Nephron progenitor cell (in vitro differentiated cells): ENCODE measurements at regions not wholly inside any gene's neighbourhood (a gene's known extent, or its start where the extent isn't known, plus 50 kb on each side); places are given as distances from the start of the nearest gene placed in this dataset.

Source experiments
- DNase-seq: peaks from one replicate; pipeline ENCODE4 v3.0.0; 2021
- H3K27ac Mint-ChIP-seq: 2 replicates; pipeline ENCODE4 v1.8.0; 2021; ENCODE audit warnings: mild to moderate bottlenecking, moderate library complexity, mixed read lengths
- H3K27me3 Mint-ChIP-seq: 2 replicates; pipeline ENCODE4 v1.8.0; 2021; ENCODE audit warnings: mild to moderate bottlenecking, low read depth, mixed read lengths; ENCODE audit not compliant: poor library complexity
- H3K36me3 Mint-ChIP-seq: 2 replicates; pipeline ENCODE4 v1.8.0; 2021; ENCODE audit warnings: low read depth, mixed read lengths
- H3K4me1 Mint-ChIP-seq: 2 replicates; pipeline ENCODE4 v1.8.0; 2021; ENCODE audit warnings: mixed read lengths
- H3K4me3 Mint-ChIP-seq: 2 replicates; pipeline ENCODE4 v1.8.0; 2021; ENCODE audit warnings: mild to moderate bottlenecking, moderate library complexity, mixed read lengths
- H3K9me3 Mint-ChIP-seq: 2 replicates; pipeline ENCODE4 v1.8.0; 2021; ENCODE audit warnings: mild to moderate bottlenecking, moderate library complexity, mixed read lengths
- TF ChIP-seq, protein P1 (sequence below): fragments of 200-600 bp; sonication (generic); IDR thresholded peaks from 2 replicates; pipeline ENCODE4 v1.5.0; 2021; ENCODE audit warnings: antibody characterized with exemption

DNA sequence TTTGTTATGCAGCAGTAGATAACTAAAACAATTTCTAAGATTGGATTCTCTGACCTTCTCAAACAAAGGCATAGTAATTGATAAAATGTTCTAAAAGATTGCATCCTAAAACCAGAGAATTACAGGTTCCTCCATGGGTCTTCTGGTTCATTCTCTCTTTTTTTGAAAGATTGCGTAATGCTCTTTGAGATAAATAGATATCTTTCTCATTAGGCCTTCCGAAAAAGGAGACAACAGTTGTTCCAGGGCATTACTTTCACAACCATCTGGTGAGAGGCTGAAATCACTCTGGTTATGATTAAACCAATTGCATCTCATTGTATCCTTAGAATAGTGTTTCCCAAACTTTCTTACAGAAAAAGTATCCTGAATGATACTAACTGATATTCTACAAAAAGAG is 174.7 kb upstream of the NREP start:
- no peak overlapping the region for H3K27ac Mint-ChIP-seq
- no peaks in the 10 kb centered on the region for H3K36me3 Mint-ChIP-seq
- peaks cover 5% of the 10 kb centered on the region for H3K27me3 Mint-ChIP-seq
- no peaks in the 10 kb centered on the region for H3K4me1 Mint-ChIP-seq
- DNase-seq, result no peak
- TF ChIP-seq, protein P1, sequence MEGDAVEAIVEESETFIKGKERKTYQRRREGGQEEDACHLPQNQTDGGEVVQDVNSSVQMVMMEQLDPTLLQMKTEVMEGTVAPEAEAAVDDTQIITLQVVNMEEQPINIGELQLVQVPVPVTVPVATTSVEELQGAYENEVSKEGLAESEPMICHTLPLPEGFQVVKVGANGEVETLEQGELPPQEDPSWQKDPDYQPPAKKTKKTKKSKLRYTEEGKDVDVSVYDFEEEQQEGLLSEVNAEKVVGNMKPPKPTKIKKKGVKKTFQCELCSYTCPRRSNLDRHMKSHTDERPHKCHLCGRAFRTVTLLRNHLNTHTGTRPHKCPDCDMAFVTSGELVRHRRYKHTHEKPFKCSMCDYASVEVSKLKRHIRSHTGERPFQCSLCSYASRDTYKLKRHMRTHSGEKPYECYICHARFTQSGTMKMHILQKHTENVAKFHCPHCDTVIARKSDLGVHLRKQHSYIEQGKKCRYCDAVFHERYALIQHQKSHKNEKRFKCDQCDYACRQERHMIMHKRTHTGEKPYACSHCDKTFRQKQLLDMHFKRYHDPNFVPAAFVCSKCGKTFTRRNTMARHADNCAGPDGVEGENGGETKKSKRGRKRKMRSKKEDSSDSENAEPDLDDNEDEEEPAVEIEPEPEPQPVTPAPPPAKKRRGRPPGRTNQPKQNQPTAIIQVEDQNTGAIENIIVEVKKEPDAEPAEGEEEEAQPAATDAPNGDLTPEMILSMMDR, result no peak
- no peaks in the 10 kb centered on the region for H3K9me3 Mint-ChIP-seq
- H3K4me3 Mint-ChIP-seq, result no peak overlapping the region

DNA sequence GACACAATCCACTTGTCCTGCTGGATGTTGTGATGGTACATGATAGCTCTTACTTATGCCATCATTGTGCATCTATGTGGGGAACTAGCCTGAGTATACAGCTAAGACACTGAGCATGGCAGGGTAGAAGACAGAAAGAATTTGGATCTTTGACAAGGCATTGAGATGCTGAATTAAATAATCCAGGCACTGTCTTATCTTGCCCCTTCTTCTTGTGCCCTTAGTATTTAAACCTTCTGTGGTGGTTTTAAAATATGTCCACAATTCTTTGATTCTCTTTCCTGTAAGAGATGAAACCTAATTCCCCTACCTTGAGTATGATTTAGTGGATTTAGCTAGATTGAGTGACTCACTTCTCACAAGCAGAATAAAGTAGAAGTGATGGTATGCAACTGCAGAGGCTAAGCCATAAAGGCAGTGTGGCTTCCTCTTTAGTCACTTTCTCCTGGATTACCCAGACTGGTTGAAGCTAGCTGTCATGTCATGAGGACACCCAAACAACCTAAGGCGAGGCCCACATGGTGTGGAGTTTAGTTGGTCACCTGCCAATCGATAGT is 174.0 kb upstream of the NREP start:
- H3K9me3 Mint-ChIP-seq, result no peaks in the 10 kb centered on the region
- DNase-seq, result no peak
- H3K27ac Mint-ChIP-seq, result no peak overlapping the region
- no peak overlapping the region for H3K4me3 Mint-ChIP-seq
- no peaks in the 10 kb centered on the region for H3K36me3 Mint-ChIP-seq
- H3K4me1 Mint-ChIP-seq, result no peaks in the 10 kb centered on the region
- TF ChIP-seq, protein P1, result no peak
- H3K27me3 Mint-ChIP-seq, result peaks cover 5% of the 10 kb centered on the region

DNA sequence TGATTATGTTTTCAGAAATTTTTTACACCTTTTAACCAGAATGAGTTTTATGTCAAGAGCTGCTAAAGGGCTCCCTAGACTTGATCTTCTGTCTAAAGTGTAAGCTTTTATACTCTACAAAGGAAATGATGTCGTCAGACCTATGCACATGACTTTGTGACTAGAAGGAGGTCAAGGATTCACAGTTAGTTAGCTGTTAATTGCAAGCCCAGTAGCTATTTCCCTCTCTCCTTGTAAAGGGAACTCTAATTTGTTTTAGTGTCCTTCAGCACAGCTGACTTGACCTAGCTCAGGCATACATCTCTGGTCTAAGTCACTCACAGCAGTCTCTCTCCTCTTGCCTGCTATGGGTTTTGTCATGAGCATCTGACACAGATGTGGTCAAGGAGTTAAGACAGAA is 173.5 kb upstream of the NREP start:
- Mint-ChIP-seq H3K9me3 (no peaks in the 10 kb centered on the region), H3K27me3 (peaks cover 5% of the 10 kb centered on the region), H3K4me3 (no peak overlapping the region), H3K36me3 (no peaks in the 10 kb centered on the region), H3K4me1 (no peaks in the 10 kb centered on the region), H3K27ac (no peak overlapping the region)
- DNase-seq, result no peak
- TF ChIP-seq, protein P1, result no peak

DNA sequence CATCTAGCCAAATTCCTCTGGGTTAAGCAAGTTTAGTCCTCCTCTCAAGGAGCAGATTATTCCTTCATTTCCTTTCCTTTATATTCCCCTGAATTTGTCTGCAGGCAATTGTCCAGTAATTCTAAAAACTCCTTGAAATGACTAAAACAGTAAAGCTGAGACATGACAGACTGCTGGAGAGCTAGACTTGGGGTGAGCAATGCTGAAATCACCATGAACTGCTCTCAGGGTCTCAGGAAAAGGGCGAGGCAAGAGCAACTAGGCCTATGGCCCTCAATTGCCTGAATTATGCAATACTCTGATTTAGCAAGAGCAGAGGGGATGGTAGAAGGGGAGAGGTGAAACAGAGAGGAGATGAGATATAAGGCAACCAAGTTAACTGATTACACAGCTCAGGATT is 172.9 kb upstream of the NREP start:
- H3K4me1 Mint-ChIP-seq, result no peaks in the 10 kb centered on the region
- H3K36me3 Mint-ChIP-seq, result no peaks in the 10 kb centered on the region
- TF ChIP-seq, protein P1, result no peak
- no peak for DNase-seq
- H3K27ac Mint-ChIP-seq, result no peak overlapping the region
- H3K9me3 Mint-ChIP-seq, result no peaks in the 10 kb centered on the region
- H3K4me3 Mint-ChIP-seq, result no peak overlapping the region
- peaks cover 5% of the 10 kb centered on the region for H3K27me3 Mint-ChIP-seq

DNA sequence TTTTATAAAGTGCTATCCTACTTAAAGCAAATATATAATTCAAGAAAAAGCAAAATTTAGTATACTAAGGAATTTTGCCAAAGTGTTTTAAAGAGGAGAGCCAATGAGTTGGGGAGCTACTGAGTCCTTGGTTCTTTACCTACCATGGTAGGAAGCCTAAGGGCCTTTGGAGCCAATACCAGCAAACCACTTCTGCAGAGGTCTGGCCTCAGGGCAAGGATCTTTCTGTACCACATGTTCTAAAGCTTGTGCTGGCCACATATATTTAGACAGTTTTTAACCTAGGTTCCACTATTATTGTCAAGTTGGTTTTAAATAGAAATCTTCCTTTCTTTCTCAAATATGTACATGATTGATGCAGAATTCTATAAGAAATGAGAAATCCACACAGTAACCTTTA is 172.3 kb upstream of the NREP start:
- Mint-ChIP-seq H3K27ac (no peak overlapping the region), H3K36me3 (no peaks in the 10 kb centered on the region), H3K4me3 (no peak overlapping the region), H3K9me3 (no peaks in the 10 kb centered on the region), H3K4me1 (no peaks in the 10 kb centered on the region), H3K27me3 (peaks cover 5% of the 10 kb centered on the region)
- no peak for DNase-seq
- TF ChIP-seq, protein P1, result no peak

DNA sequence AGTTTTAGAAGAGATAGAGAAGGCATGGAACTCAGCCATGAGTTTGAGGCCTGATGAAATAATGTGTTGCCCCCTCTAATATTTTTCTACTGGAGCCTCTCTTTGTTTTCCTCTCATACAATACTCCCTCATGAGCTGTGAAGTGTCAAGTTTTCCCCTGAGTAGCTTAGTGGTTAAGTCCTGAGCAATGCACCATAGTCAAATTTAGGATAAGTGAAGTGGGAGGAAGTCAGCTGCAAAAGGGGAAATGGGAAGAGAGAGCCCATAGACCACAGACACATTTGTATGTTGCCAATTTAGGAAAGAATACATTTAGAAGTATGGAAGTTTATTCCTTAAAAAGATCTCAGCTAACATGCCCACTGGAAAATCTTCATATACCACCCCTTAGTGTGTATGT is 171.5 kb upstream of the NREP start:
- Mint-ChIP-seq H3K4me3 (no peak overlapping the region), H3K27me3 (peaks cover 2% of the 10 kb centered on the region), H3K36me3 (no peaks in the 10 kb centered on the region), H3K27ac (no peak overlapping the region), H3K4me1 (no peaks in the 10 kb centered on the region), H3K9me3 (no peaks in the 10 kb centered on the region)
- DNase-seq, result no peak
- TF ChIP-seq, protein P1, result no peak
